Caco-2 (cell line): ENCODE measurements at regions not wholly inside any gene's neighbourhood (a gene's known extent, or its start where the extent isn't known, plus 50 kb on each side); places are given as distances from the start of the nearest gene placed in this dataset.

Experiments used
- BruUV-seq: library from RNA; stranded (reverse); fragments of 400-500 nt; replicated peaks from 2 replicates; lab custom pipeline; 2021; lab: Mats Ljungman, UMichigan
- CTCF ChIA-PET: fragments of 300-600 bp; sonication (Branson Sonifier 250); formaldehyde crosslinking; loops from one replicate; lab custom pipeline; 2022; ENCODE audit warnings: antibody characterized with exemption; lab: Charles Lee
- POLR2A ChIA-PET: fragments of 300-600 bp; sonication (Branson Sonifier 250); formaldehyde crosslinking; loops from one replicate; lab custom pipeline; 2022; ENCODE audit warnings: antibody characterized with exemption; lab: Charles Lee
- DNase-seq, 2 experiments: peaks; one replicate each; pipeline versions ENCODE4 v3.0.0 to v3.0.0-alpha.2; 2020 to 2022
- H3K27me3 ChIP-seq: replicated peaks from 2 replicates; pipeline ENCODE4 v1.6.0; 2011; ENCODE audit warnings: low read length; ENCODE audit not compliant: control insufficient read depth, insufficient read depth
- H3K36me3 ChIP-seq: 2 replicates; pipeline ENCODE4 v1.5.1; 2011; ENCODE audit warnings: low read length; ENCODE audit not compliant: control insufficient read depth, insufficient read depth
- H3K4me1 ChIP-seq: fragments of 250-450 bp; sonication (Bioruptor Pico); 2 replicates; pipeline ENCODE4 v1.5.1; 2020; ENCODE audit warnings: mild to moderate bottlenecking
- H3K4me3 ChIP-seq: 2 replicates; pipeline ENCODE4 v1.5.1; 2011; ENCODE audit warnings: low read depth, mild to moderate bottlenecking, control low read depth, low read length
- H3K9me3 ChIP-seq: fragments of 250-450 bp; sonication (Bioruptor Pico); 2 replicates; pipeline ENCODE4 v1.5.1; 2020; ENCODE audit warnings: mild to moderate bottlenecking, moderate library complexity
- H3K27ac Mint-ChIP-seq: one replicate; pipeline ENCODE4 v1.8.0; 2022; ENCODE audit warnings: mixed read lengths; ENCODE audit not compliant: unreplicated experiment
- H3K27me3 Mint-ChIP-seq: one replicate; pipeline ENCODE4 v1.8.0; 2022; ENCODE audit warnings: mixed read lengths; ENCODE audit not compliant: insufficient read depth, unreplicated experiment
- H3K36me3 Mint-ChIP-seq: one replicate; pipeline ENCODE4 v1.8.0; 2022; ENCODE audit warnings: mild to moderate bottlenecking, mixed read lengths; ENCODE audit not compliant: insufficient read depth, unreplicated experiment
- H3K4me1 Mint-ChIP-seq: one replicate; pipeline ENCODE4 v1.8.0; 2022; ENCODE audit warnings: low read depth, mixed read lengths; ENCODE audit not compliant: unreplicated experiment
- H3K4me3 Mint-ChIP-seq: one replicate; pipeline ENCODE4 v1.8.0; 2022; ENCODE audit warnings: mild to moderate bottlenecking, moderate library complexity, mixed read lengths; ENCODE audit not compliant: unreplicated experiment
- H3K9me3 Mint-ChIP-seq: one replicate; pipeline ENCODE4 v1.8.0; 2022; ENCODE audit warnings: mixed read lengths; ENCODE audit not compliant: unreplicated experiment
- CTCF ChIP-seq, 2 experiments: fragments of 200-600 bp in 1 of 2; IDR thresholded peaks; 1 replicate in 1 of 2; 2 replicates in 1 of 2; pipeline versions ENCODE4 v1.5.1 to v1.8.0; 2011 to 2022; ENCODE audit warnings: antibody characterized with exemption in 1 of 2, control low read depth in 1 of 2, inconsistent platforms in 1 of 2, low read depth in 1 of 2, low read length in 1 of 2, mild to moderate bottlenecking in 1 of 2, moderate library complexity in 1 of 2; ENCODE audit not compliant: insufficient read depth in 1 of 2, severe bottlenecking in 1 of 2, unreplicated experiment in 1 of 2
- intact Hi-C: fragments of 100-400 bp; cut with micrococcal nuclease; formaldehyde crosslinking; loops from one replicate; pipeline ENCODE4 v1.10.0; 2022; ENCODE audit not compliant: unreplicated experiment

GRCh38 chr5:180423133-180423532 is 70.0 kb upstream of the GFPT2 start:
- H3K9me3 Mint-ChIP-seq = no peaks in the 10 kb centered on the region
- intact Hi-C loops = no loop called here
- peaks cover 2% of the 10 kb centered on the region for H3K27me3 Mint-ChIP-seq
- Histone ChIP-seq H3K4me3 (no peak overlapping the region), H3K36me3 (no peaks in the 10 kb centered on the region), H3K9me3 (no peaks in the 10 kb centered on the region), H3K4me1 (no peaks in the 10 kb centered on the region), H3K27me3 (no peaks in the 10 kb centered on the region)
- no peak for DNase-seq
- TF ChIP-seq CTCF (IDR thresholded peaks at IDR 0.05; ENCODE audit: insufficient read depth in 1 of 2, low read depth in 1 of 2, low read length in 1 of 2, severe bottlenecking in 1 of 2, unreplicated experiment in 1 of 2) = no peak
- H3K36me3 Mint-ChIP-seq = no peaks in the 10 kb centered on the region
- CTCF ChIA-PET = no interaction called here
- BruUV-seq = no TSS peak
- no peak overlapping the region for H3K27ac Mint-ChIP-seq
- POLR2A ChIA-PET = interaction anchor here (0.5 kb wide), 1 partner anchor 232 kb away, joined by 3 read pairs; no protein-coding TSS in a partner anchor
- H3K4me3 Mint-ChIP-seq = no peak overlapping the region
- H3K4me1 Mint-ChIP-seq = no peaks in the 10 kb centered on the region

GRCh38 chr5:180423598-180423997 is 70.5 kb upstream of the GFPT2 start:
- no peaks in the 10 kb centered on the region for H3K36me3 Mint-ChIP-seq
- H3K27ac Mint-ChIP-seq = no peak overlapping the region
- H3K4me1 Mint-ChIP-seq = no peaks in the 10 kb centered on the region
- DNase-seq = no peak
- CTCF ChIA-PET = no interaction called here
- POLR2A ChIA-PET = no interaction called here
- Histone ChIP-seq H3K27me3 (no peaks in the 10 kb centered on the region), H3K36me3 (no peaks in the 10 kb centered on the region), H3K4me1 (no peaks in the 10 kb centered on the region), H3K4me3 (no peak overlapping the region), H3K9me3 (no peaks in the 10 kb centered on the region)
- TF ChIP-seq CTCF (IDR thresholded peaks at IDR 0.05; ENCODE audit: insufficient read depth in 1 of 2, low read depth in 1 of 2, low read length in 1 of 2, severe bottlenecking in 1 of 2, unreplicated experiment in 1 of 2) = no peak
- intact Hi-C loops = no loop called here
- no TSS peak for BruUV-seq
- no peaks in the 10 kb centered on the region for H3K9me3 Mint-ChIP-seq
- no peak overlapping the region for H3K4me3 Mint-ChIP-seq
- peaks cover 3% of the 10 kb centered on the region for H3K27me3 Mint-ChIP-seq

GRCh38 chr5:180424094-180424493 is 70.1 kb upstream of the CNOT6 start:
- no TSS peak for BruUV-seq
- H3K4me1 Mint-ChIP-seq = no peaks in the 10 kb centered on the region

More at GRCh38 chr5:180424094-180424493, 70.1 kb upstream of the CNOT6 start:
- H3K36me3 ChIP-seq = no peaks in the 10 kb centered on the region
- no peaks in the 10 kb centered on the region for H3K9me3 ChIP-seq
- DNase-seq = no peak
- POLR2A ChIA-PET = no interaction called here
- H3K4me1 ChIP-seq = no peaks in the 10 kb centered on the region
- no peaks in the 10 kb centered on the region for H3K9me3 Mint-ChIP-seq
- CTCF ChIA-PET = no interaction called here
- H3K36me3 Mint-ChIP-seq = no peaks in the 10 kb centered on the region
- H3K27me3 Mint-ChIP-seq = peaks cover 3% of the 10 kb centered on the region
- no peak for TF ChIP-seq CTCF (IDR thresholded peaks at IDR 0.05; ENCODE audit: insufficient read depth in 1 of 2, low read depth in 1 of 2, low read length in 1 of 2, severe bottlenecking in 1 of 2, unreplicated experiment in 1 of 2)
- no peak overlapping the region for H3K27ac Mint-ChIP-seq
- H3K27me3 ChIP-seq = no peaks in the 10 kb centered on the region
- intact Hi-C loops = no loop called here
- H3K4me3 ChIP-seq = no peak overlapping the region
- H3K4me3 Mint-ChIP-seq = no peak overlapping the region
